SH-SY5Y (cell line): ENCODE measurements at regions not wholly inside any gene's neighbourhood (a gene's known extent, or its start where the extent isn't known, plus 50 kb on each side); places are given as distances from the start of the nearest gene placed in this dataset.

Experiments used
- GATA2 ChIP-seq: IDR thresholded peaks from 2 replicates; pipeline ENCODE4 v1.6.1; 2011; ENCODE audit warnings: mild to moderate bottlenecking, low read depth, low read length
- GATA3 ChIP-seq: IDR thresholded peaks from 2 replicates; pipeline ENCODE4 v1.6.1; 2011; ENCODE audit warnings: low read depth, mild to moderate bottlenecking, low read length, moderate library complexity

DNA sequence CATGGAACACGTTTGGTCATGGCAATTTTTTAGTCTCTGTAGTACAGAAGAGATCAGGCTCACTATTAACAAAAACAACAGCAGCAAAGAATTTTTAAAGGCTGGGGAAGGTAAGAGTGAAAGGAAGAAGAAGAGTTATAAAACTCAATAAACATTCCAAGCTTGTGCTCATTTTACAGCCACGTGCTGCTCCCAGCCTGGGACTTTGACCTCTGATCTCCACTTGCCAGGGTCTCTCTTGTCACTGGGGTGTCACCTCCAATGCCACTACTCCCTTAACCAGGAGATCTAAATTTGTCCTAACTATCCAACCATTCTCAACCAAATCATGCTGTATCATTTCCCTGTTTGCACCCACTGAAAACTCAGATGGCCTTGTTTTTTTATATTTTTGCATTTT is 605.1 kb downstream of the VRK1 start:
- no peak for TF ChIP-seq GATA2
- TF ChIP-seq GATA3, result no peak

- no peak for TF ChIP-seq GATA3
- TF ChIP-seq GATA2, result no peak
Measured at GRCh38 chr14:97407701-97408407, 610.7 kb downstream of the VRK1 start.

DNA sequence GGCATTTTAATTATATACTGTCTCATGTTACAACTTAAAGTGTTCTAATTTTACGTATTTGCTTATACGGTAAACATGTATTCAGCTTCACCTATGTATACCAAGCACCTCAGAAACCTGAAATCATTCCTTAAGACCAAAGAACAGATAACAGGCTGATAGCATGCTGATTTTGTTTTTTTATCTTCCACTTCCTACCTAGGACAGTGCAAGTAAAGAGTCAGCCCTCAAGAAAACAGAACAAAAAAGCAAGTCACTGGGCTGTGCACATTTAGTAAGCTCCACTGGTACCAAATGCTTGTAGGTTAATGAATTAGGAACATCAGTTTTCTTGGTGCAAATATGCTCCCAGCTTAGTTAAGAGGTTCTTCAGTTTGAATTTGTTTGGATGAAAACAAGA is 611.3 kb downstream of the VRK1 start:
- TF ChIP-seq GATA2 (no peak), GATA3 (no peak)

DNA sequence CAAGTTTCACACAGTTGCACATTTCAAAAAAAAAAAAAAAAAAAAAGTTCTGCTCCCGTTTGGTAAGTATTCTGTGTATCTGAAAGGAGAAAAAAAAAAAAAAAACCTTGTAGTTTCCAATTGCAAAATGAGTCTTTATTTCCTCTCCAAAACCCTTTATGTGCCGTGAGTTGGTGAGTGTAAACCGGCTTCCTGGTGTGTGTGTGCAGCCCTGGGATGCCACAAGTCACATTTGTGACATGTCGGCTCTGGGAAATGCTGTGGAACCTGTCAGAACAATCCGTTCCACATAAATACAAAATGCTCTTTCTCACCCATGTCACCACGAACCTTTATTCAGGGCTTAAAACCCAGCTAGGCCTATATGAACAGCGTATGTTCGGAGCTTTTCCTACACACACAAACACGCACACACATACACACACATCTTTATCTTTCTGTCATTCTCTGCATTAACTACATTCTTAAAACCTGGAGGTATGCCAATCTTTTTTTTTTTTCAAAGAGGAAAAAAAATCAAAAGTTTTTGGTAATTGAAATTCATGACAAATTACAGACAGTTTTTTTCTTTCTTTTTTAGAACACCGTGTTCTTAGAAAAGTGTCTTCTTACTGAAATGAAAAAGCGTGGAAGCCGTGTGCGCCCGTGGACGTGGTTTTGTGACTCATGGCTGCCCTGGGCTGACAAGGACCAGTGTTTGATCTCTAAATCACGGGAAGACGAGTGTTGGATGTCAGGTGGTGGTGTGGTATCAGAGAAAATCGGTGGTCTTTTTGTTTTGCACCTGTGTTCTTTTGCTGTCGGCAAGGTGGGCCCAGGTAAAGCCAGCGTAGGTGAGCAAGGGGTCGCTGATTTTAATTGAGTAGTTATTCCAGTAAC is 612.0 kb downstream of the VRK1 start:
- TF ChIP-seq GATA3, result no peak
- no peak for TF ChIP-seq GATA2

GRCh38 chr14:97410667-97411620 is 613.8 kb downstream of the VRK1 start:
- TF ChIP-seq GATA2, result no peak
- TF ChIP-seq GATA3, result no peak

GRCh38 chr14:97411938-97412612 is 614.9 kb downstream of the VRK1 start:
- TF ChIP-seq GATA2 (no peak), GATA3 (no peak)

DNA sequence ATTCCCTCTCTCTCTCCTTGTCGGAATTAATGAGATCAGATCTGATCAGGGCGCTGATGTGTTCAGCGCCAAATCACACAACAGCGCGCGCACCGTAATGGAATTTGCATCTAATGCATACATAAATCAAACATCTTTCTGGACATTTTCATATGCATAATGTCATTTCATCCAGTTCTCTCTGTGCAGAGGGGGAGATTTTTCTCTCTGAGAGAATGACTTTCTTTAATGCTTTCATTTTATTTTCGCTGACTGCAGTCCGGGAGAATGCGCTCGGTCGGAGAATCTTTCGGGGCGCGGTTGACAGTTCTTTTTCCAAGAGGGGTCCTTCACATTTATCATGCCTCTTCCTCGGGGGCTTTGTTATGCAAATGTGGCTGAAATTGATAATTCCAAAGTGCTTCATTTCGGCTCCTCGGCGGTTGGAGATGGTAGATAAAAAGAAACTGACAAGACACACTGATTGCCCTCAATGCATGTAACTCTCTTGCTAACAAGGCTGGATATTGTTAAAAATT is 615.9 kb downstream of the VRK1 start:
- no peak for TF ChIP-seq GATA3
- TF ChIP-seq GATA2, result no peak

DNA sequence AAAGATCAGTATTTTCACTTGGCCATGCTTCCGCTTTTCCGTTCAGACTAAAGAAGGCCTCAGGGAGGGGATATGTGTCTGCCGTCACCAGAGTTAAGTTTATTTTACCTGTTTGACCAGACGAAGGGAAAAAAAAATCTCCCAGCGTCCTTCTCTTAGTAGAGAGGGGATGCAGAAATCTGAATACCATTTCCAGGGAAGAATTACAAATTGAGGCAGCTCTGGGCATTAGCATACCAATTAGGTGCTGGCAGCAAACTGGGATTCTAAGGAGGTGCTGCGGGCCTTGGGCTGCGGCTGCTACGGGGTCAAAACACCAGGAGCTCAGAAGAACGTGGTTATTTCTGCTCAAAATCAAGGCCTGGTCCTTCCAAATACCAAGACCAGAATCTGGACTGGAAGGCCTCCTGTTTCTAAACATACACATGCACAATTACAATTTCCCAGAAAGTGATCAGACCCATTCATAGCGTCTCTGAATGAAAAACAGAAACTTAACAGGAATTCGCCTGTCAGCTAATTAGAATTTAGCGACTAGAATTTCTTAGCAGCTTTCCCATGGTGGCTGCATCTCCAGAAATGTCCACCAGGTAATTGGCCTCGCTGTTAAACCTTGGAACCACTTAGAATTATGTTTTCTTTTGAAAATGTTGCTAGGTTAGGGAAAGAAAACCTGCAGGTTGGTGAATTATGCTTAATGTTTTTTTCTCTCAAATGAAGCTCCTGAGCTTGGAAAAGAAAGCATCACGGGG is 617.0 kb downstream of the VRK1 start:
- no peak for TF ChIP-seq GATA3
- TF ChIP-seq GATA2, result no peak

DNA sequence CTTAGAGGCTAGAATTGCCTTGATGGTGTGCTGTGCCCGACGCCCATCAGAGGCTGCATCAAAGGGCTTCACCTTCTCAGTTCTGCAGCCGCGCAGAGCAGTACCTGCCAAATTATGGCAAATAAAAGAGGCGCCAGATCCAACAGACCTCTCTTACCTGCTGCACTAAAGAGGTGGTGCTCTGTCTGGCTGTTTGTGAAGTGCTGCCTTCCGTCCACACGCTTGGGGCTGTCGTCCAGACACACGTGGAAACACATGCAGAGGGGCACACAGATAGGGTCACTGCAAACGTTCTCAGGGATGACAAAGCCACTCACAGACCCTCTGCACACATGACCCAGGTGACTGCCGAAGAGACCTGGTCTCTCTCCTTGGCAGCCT is 617.5 kb downstream of the VRK1 start:
- TF ChIP-seq GATA3 (no peak), GATA2 (no peak)

DNA sequence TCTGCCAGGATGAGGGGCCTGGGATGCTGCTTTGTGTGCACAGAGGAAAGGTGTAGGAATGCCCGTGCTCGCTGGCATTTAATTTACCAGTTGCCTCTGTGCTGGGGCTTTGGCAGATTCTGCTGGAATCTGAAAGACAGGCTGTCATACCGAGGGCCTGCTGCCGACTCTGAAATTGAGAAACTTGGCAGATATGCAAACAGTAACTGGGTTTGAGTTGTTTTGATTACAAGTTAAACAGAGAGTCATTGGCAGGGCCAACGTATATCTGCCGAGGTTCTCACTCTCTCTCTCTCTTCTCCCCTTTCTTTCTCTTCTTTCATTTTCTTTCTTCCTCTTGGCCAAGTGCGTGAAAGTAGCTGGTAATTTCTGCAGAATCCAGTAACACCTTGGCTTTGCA is 618.7 kb downstream of the VRK1 start:
- TF ChIP-seq GATA2 (no peak), GATA3 (no peak)

GRCh38 chr14:97416550-97416949 is 619.4 kb downstream of the VRK1 start:
- TF ChIP-seq GATA2, result no peak
- no peak for TF ChIP-seq GATA3

DNA sequence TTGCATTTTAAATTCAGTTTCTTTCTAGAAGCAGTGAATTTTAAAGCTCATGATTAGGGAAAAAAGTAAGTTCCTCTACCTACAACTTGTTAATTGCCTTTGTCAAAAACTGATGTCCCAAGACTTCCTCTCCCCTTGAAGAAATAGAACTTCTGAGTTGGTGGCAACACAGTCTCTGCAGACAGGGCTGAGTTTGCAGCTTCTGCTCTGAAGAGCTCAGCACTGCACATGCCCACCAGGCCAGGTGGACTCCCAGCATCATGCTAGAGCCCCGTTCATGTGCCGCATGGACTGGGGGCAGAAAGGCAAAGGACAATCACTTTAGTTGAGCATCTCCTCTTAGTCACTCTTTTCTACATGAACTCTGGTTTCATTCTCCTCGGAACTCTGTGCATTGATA is 620.1 kb downstream of the VRK1 start:
- TF ChIP-seq GATA2 (no peak), GATA3 (no peak)

DNA sequence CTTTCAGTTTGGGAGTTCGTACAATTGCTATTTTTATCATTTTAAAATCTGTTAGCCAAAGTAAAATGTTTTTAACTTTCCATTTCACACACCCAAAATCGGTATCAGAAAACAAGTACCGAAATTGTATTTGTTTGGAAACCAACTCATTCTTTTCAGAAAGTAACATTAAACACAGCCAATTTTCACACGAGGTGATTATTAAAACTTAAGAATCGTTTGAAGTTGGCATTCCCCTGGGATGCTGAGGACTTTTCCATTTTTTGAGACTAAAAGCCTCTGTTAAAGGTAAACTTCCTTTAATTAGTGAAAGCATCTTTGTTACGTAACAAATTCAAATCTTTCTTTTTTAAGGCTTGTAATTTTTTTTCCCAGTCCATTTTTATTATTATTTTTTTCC is 623.0 kb downstream of the VRK1 start:
- TF ChIP-seq GATA3 (no peak), GATA2 (no peak)
